HS-27A (cell line): ENCODE measurements at regions not wholly inside any gene's neighbourhood (a gene's known extent, or its start where the extent isn't known, plus 50 kb on each side); places are given as distances from the start of the nearest gene placed in this dataset.

Experiments
- DNase-seq: peaks from one replicate; pipeline ENCODE4 v3.0.0-alpha.2; 2012; ENCODE audit warnings: low read depth, missing footprints

DNA sequence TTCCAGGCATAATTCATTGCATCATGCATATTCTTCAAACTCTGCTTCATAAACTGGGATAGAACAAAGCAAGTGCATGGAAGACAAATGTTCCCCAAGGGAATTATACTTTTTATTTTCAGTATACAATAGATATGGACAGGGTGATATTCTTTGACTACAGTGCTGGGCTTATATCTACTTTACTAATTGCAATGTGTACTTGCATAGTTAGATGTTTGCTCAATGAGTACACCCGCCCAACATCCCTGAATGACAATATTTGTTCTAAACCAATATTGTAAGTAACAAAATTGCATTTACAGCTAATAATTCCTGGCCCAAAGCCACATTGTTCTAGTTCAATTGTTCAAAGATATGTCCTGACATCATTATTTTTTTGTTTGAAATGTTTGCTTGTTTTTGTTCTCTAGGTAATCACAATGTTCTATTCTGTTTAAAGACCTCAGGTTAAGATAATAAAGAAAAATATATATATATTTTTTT is 171.4 kb downstream of the PTN start:
- DNase-seq = no peak

- no peak for DNase-seq
Observed at GRCh38 chr7:137169282-137169698, 174.2 kb downstream of the PTN start.

- no peak for DNase-seq
Observed at GRCh38 chr7:137167609-137168008, 175.9 kb downstream of the PTN start.

GRCh38 chr7:137166363-137166762 is 177.2 kb downstream of the PTN start:
- no peak for DNase-seq

DNA sequence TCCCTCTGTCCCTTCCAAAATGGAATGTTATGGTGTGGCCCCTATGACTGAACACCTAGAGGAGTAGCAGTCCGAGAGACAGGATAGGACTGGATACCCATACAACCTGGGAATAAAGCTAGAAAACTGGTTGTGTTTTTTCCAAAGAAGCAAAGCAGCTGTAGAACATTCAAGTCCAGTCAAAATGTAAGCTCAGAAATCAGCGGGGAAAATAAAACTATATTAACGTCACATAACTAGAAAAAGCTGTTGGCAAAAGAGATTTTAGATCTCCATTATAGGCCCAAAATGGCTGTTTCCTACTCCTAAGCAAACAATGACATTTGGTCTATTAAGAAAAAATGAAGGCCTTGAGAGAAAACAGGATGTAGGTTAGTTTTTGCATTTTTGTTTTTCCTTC is 177.7 kb downstream of the PTN start:
- no peak for DNase-seq

DNA sequence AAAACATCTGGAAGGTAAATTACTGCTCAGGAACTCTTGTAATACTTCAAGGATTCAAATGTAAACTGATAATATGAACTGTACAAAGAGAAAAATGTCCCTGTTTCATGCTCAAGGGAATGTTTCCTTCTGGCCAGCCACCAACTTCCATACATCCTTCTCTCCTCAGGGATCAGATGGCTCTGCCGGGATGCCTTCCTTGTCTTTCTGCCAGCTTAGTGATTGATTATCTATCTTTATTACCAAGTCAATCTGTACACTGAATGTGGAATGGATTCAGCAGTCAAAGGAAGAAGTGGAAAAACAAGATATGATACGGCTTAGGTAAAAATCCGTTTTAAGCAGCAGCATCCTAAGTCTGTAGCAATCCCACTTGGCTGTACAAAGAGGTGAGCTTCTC is 178.3 kb downstream of the PTN start:
- DNase-seq = no peak

- no peak for DNase-seq
Observed at GRCh38 chr7:137164251-137164650, 179.3 kb downstream of the PTN start.

- no peak for DNase-seq
Observed at GRCh38 chr7:137160236-137160635, 183.3 kb downstream of the PTN start.

DNA sequence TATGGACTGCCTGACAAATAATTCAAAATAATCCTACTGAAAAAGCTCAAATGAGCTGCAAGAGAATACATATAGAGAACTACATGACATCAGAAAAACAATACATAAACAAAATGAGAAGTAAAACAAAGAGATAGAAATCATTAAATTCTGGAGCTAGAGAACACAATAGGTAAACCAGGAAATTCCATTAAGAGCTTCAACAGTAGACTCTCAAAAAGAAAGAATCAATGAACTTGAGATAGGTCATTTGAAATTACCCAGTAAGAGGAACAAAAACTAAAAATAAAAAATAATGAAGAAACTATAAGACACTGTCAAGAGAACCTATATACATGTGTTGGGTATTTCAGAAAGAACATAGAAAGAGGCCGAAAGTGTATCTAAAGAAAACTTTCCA is 186.3 kb downstream of the PTN start:
- no peak for DNase-seq

DNA sequence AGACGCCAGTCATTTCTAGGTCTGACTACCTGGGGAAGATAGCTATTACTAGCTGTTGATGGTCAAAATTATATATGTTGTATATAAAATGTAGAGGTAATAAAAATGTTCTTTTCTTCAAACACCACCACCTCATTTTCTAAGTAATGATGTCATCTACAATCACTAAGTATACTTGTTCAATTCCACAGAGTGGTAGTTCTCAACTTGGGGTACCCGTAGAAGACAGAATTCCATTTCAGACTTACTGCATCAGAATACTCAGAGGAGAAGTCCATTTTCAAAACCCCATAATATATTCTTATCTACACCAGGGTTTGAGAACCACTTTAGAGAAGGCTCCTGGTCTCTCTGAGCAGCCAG is 191.9 kb downstream of the PTN start:
- no peak for DNase-seq

DNA sequence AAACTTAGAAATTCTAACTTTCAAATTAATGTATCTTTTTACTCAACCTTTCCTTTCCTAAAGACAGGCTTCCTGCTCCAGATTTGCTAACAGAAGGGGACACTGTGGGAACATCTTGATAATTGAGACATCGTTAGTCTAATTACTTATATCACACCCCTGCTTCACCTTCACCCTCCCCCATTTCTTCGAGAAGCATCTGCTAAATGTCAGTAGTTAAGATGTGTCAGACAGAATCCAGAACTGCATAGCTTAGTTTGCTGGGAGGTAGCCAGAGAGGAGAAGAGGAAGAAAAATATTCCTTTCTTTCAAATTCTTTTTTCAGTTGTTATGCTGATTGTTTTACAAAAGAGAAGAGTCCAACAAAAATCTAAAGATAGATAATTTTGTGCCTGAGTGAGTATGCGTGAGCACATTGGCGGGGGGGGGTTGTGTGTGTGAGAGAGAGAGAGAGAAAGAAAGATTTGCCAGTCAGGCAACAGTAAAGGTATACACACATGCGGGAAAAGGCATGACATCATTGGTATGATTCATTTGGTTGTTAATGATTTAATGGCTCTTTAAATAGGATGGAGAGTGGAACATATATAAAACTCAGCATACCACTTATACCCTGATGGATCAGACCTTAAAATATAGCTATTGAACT is 192.4 kb downstream of the PTN start:
- no peak for DNase-seq

DNA sequence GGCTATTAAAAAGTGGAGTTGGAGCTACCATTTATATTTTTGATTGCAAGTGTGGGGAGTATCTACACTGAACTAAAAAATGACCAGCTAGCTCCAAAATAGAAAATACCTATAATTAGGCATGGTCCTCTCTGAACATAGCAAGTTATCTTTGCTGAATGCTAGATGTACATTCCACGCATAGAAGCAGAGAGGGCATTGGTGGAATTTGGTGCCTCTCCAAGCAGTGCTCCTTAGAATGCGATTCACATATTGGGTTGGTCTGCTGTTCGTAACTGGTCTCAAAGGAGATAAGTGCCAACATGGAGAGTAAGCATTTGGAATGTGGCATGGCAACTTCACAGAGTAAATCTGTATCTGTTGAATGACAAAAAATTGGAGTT is 196.2 kb downstream of the PTN start:
- DNase-seq = no peak

DNA sequence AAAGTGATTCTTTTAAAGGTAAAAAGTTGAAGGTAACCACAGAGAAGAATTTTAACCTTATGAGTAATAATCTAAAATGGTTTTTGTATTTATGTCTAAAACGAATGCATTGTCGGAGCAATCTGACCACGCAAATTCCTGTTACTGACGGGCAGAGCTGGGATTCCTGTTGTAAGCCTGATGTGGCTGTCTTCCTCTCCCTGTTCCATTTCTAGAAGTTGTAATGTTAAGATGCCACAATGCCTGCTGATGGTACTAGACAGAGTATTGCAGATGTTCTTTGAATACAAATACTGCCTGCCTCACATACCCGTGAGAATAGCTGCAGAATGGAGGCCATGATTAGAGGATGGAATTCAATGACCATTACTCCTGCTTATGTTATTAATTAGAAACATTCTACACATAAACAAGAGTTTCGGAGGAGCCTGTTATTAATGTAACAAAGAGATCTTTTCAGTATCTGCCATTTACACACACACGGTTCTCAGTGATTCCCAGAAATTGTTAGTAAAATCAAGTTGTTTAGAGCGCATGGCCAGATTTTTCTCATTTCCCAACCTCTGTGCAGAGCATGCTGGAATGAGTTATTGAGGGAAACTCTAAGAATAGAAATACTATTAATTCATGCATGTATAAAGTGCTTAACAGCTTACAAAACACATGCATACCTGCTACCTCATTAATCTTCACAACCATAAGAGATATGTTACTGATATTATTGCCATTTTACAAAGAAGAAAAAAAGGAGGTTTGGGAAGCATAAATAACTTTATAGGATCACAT is 196.8 kb downstream of the PTN start:
- peak; percentile 27 for DNase-seq

DNA sequence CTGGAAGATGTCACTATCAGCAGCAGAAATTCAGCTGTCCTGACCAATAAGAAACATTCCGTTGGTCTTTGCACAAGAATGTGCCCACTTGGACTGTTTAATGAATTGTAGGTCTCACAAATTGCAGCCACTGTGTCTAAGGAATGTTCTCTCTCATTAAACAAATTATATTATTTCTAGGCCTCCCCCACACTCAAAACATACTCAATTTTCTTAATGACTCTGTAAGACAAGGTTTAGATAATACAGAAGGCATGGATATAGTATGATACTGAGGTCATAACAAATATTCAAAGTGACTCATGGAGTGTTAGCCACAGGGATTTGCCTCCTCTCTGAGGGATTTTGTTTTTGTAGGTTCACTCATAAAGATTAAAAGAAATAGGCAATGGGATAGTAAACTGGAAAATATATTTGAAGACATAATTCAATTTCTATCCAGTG is 197.5 kb downstream of the PTN start:
- peak; percentile 39 for DNase-seq

- peak; percentile 26 for DNase-seq
Observed at GRCh38 chr7:137142376-137142775, 201.2 kb downstream of the PTN start.

GRCh38 chr7:137135654-137136350 is 207.7 kb downstream of the PTN start:
- DNase-seq = no peak

DNA sequence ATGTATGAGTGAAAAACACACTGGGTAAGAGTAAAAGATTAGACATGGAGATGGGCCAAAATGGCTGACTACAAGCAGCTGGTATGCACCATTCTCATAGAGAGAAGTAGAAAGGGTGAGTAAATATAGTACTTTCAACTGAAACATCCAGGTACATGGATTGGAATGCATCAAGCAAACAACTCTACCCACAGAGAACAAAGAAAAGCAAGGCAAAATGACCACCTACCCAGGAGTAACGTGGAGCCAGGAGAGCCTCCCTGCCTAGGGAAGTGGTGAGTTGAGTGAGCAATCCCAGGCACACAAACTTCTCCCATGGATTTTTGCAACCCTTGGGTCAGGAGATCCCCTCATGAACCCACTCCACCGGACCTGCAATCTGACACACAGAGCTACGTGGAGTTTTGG is 212.8 kb downstream of the PTN start:
- DNase-seq = no peak

GRCh38 chr7:137129025-137129424 is 214.5 kb downstream of the PTN start:
- DNase-seq = no peak

DNA sequence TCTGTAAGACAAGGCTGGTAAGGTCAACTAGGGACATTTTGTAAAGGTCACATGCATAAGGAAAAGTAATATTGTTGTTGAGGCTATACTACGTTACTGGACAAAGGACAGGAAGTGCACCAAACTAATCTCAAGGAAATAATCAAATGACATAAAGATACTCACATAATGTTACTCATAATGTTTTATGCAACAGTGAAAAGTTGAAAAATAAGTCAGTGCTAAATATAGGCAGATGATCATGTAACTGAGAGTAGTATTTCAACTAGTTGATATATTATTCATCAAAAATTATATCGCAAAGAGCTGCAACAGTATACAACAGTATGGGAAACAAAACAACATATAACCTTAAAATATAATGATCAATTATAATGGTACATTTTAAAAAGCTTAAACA is 215.7 kb downstream of the PTN start:
- no peak for DNase-seq

DNA sequence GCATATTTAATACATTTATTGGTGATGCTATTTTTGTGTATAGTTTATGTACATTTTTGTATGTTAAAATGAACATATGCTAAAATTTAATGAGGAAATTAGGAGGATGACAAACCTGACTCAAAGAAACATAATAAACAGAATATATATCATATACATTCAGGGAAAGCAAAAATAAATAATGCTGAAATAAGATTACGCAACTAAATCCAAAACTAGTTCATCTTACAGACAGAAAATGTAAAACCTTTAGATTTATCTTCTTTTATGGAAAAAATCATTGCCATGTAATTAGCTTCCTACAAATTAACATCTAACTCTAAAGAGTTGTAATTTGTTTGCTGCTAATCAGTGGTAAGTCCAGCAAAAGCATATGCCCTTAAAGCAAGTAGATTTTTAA is 216.5 kb downstream of the PTN start:
- no peak for DNase-seq

- no peak for DNase-seq
Observed at GRCh38 chr7:137122145-137122544, 221.4 kb downstream of the PTN start.

- no peak for DNase-seq
Observed at GRCh38 chr7:137120690-137121089, 222.8 kb downstream of the PTN start.

DNA sequence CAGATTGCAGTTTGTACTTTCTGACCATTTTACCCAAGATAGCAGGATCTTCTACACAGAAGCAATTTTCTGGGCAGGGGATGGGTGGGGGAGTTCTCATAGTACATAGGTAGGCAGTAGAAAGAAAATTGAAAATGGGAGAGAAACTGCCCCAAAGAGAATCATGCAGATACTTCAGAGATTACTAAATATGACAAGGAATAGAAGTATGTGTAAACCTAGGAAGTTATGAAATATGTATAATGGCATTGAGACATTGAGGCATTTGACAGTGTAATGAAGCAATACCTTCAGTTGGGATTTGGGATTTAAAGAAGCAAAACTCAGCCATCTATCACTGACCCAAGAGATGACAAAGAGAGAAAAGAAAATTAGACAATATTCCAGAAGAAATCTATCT is 233.0 kb downstream of the PTN start:
- DNase-seq = no peak
